WTC11 (cell line): ENCODE measurements at regions not wholly inside any gene's neighbourhood (a gene's known extent, or its start where the extent isn't known, plus 50 kb on each side); places are given as distances from the start of the nearest gene placed in this dataset.

ENCODE experiments used
- ATAC-seq: fragments of 200-7000 bp; cut with Tn5 transposase; 2 replicates; pipeline ENCODE4 v1.10.0; 2021; ENCODE audit warnings: mild to moderate bottlenecking, moderate library complexity
- CTCF ChIA-PET: fragments of 300-600 bp; sonication (Branson Sonifier 250); formaldehyde crosslinking; loops from one replicate; lab custom pipeline; 2021; ENCODE audit warnings: antibody characterized with exemption; lab: Charles Lee
- POLR2A ChIA-PET: fragments of 350-600 bp; sonication (Branson Sonifier 250); formaldehyde crosslinking; loops from one replicate; lab custom pipeline; 2021; ENCODE audit warnings: antibody characterized with exemption; lab: Charles Lee
- DNase-seq: peaks from one replicate; pipeline ENCODE4 v3.0.0; 2021; ENCODE audit warnings: low spot score
- H3K27ac Mint-ChIP-seq: 2 replicates; pipeline ENCODE4 v1.8.0; 2021; ENCODE audit warnings: mixed read lengths
- H3K27me3 Mint-ChIP-seq: 2 replicates; pipeline ENCODE4 v1.8.0; 2021; ENCODE audit warnings: low read depth, mild to moderate bottlenecking, moderate library complexity, mixed read lengths
- H3K36me3 Mint-ChIP-seq: 2 replicates; pipeline ENCODE4 v1.8.0; 2021; ENCODE audit warnings: mixed read lengths
- H3K4me1 Mint-ChIP-seq: 2 replicates; pipeline ENCODE4 v1.8.0; 2022; ENCODE audit warnings: mixed read lengths
- H3K4me3 Mint-ChIP-seq: 2 replicates; pipeline ENCODE4 v1.8.0; 2021; ENCODE audit warnings: mild to moderate bottlenecking, moderate library complexity, mixed read lengths
- H3K9me3 Mint-ChIP-seq: 2 replicates; pipeline ENCODE4 v1.8.0; 2021; ENCODE audit warnings: mixed read lengths
- FOXJ3 ChIP-seq: sonication (generic); formaldehyde crosslinking; IDR thresholded peaks from 2 replicates; pipeline ENCODE4 v1.9.0; 2021; ENCODE audit warnings: missing genetic modification reagents, mild to moderate bottlenecking, borderline replicate concordance
- FOXK1 ChIP-seq: sonication (generic); formaldehyde crosslinking; IDR thresholded peaks from 2 replicates; pipeline ENCODE4 v1.8.0; 2022; ENCODE audit warnings: mild to moderate bottlenecking, moderate library complexity, missing genetic modification reagents
- FOXP1 ChIP-seq: sonication (generic); formaldehyde crosslinking; IDR thresholded peaks from 2 replicates; pipeline ENCODE4 v1.8.0; 2022; ENCODE audit warnings: missing genetic modification reagents, mild to moderate bottlenecking, moderate library complexity, borderline replicate concordance
- MYBL2 ChIP-seq: sonication (generic); formaldehyde crosslinking; IDR thresholded peaks from 2 replicates; pipeline ENCODE4 v1.8.1; 2023; ENCODE audit warnings: mild to moderate bottlenecking, moderate library complexity, missing genetic modification reagents
- NR2C2 ChIP-seq: sonication (generic); formaldehyde crosslinking; IDR thresholded peaks from 2 replicates; pipeline ENCODE4 v1.8.0; 2022; ENCODE audit warnings: mild to moderate bottlenecking, missing genetic modification reagents
- PRRX2 ChIP-seq: fragments of 250-450 bp; sonication (Bioruptor Pico); IDR thresholded peaks from 2 replicates; pipeline ENCODE4 v1.8.0; 2021; ENCODE audit warnings: mild to moderate bottlenecking
- SOX15 ChIP-seq: fragments of 250-450 bp; sonication (Bioruptor Pico); IDR thresholded peaks from 2 replicates; pipeline ENCODE4 v1.9.0; 2021; ENCODE audit warnings: mild to moderate bottlenecking
- ZNF671 ChIP-seq: fragments of 250-450 bp; sonication (Bioruptor Pico); IDR thresholded peaks from 2 replicates; pipeline ENCODE4 v1.8.0; 2021; ENCODE audit warnings: mild to moderate bottlenecking
- TF ChIP-seq, protein P1 (sequence below): sonication (generic); formaldehyde crosslinking; IDR thresholded peaks from 2 replicates; pipeline ENCODE4 v1.8.1; 2023; ENCODE audit warnings: mild to moderate bottlenecking, missing genetic modification reagents, moderate library complexity
- TF ChIP-seq, protein P2 (sequence below): fragments of 250-450 bp; sonication (Bioruptor Pico); conservative IDR thresholded peaks from 2 replicates; pipeline ENCODE4 v1.9.0; 2021; ENCODE audit warnings: mild to moderate bottlenecking
- TF ChIP-seq, protein P3 (sequence below): sonication (generic); formaldehyde crosslinking; IDR thresholded peaks from 2 replicates; pipeline ENCODE4 v1.8.1; 2023; ENCODE audit warnings: mild to moderate bottlenecking, missing genetic modification reagents
- TF ChIP-seq, protein P4 (sequence below): fragments of 200-600 bp; IDR thresholded peaks from 2 replicates; pipeline ENCODE4 v1.8.0; 2022; ENCODE audit warnings: antibody characterized with exemption

DNA sequence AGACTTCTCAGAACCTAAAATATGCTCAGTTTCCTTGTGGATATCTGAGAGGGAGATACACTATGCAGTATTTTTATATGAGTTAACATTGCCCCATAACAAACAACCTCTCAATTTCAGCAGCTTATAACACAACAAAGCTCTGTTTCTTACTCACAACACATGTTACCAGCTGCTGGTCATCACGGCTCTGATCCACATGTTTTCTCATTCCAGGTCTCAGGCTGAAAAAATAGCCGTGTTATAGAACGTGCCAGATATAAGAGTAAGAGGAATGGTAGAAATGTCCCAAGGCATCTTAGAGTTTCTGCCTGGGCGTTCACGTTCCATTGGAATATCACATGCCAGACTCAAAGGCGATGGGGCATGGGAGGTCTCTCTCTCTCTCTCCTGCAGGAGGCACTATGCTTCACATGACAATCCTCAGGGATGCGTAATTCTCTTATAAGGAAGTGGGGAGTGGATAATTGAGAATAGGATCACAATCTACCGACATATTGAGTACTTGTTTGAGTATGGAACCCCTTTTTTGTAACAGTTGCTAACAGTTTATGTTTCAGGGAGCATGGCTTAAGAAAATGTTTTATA, 246.6 kb downstream of the NHLRC3 start:
- DNase-seq = no peak
- CTCF ChIA-PET = interaction anchor here (0.6 to 2.7 kb wide), 6 partner anchors 10 to 1247 kb away, joined by 3 to 15 read pairs (median 4); no protein-coding TSS in a partner anchor

More for the DNA sequence above, 246.6 kb downstream of the NHLRC3 start:
- H3K4me1 Mint-ChIP-seq = no peaks in the 10 kb centered on the region; the same call in 1 of the 2 replicates
- no peak overlapping the region for H3K4me3 Mint-ChIP-seq
- H3K36me3 Mint-ChIP-seq = peaks cover 13% of the 10 kb centered on the region
- POLR2A ChIA-PET = no interaction called here
- H3K27ac Mint-ChIP-seq = no peak overlapping the region
- H3K9me3 Mint-ChIP-seq = peaks cover 32% of the 10 kb centered on the region
- TF ChIP-seq FOXJ3 = no peak
- TF ChIP-seq, protein P1, sequence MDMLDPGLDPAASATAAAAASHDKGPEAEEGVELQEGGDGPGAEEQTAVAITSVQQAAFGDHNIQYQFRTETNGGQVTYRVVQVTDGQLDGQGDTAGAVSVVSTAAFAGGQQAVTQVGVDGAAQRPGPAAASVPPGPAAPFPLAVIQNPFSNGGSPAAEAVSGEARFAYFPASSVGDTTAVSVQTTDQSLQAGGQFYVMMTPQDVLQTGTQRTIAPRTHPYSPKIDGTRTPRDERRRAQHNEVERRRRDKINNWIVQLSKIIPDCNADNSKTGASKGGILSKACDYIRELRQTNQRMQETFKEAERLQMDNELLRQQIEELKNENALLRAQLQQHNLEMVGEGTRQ (CRISPR knock-in tag) = no peak
- TF ChIP-seq, protein P2, sequence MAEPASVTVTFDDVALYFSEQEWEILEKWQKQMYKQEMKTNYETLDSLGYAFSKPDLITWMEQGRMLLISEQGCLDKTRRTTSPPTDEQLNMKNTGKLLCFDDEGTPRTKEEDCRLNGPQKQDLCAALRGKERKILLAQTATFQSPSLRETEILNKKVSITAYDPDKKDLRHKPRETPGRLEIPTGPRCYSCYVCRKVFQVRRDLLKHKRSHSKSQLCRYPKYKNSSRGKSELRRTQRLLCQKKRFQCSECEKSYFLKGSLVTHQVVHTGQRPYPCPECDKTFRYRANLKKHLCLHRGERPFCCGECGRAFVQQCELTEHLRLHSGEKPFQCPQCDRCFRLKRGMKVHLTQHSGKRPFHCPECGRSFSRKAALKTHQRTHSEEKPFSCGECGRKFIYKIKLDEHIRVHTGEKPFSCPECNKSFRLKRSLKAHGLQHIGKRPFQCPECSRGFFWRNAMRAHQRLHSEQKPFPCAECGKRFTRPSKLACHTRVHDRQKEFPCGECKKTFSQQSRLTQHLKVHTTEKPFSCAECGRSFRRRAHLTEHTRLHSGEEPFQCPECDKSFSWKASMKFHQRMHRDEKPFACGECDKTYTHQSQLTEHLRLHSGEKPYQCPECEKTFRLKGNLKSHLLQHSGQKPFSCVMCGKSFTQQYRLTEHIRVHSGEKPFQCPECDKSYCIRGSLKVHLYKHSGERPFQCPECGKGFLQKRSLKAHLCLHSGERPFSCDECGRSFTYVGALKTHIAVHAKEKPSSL (CRISPR knock-in tag) = no peak
- TF ChIP-seq SOX15 = no peak
- no peak for TF ChIP-seq FOXP1
- no peak for TF ChIP-seq NR2C2 (CRISPR knock-in tag)
- no peak for TF ChIP-seq PRRX2 (CRISPR knock-in tag)
- TF ChIP-seq MYBL2 (CRISPR knock-in tag) = no peak
- TF ChIP-seq FOXK1 (CRISPR knock-in tag) = no peak
- TF ChIP-seq, protein P3, sequence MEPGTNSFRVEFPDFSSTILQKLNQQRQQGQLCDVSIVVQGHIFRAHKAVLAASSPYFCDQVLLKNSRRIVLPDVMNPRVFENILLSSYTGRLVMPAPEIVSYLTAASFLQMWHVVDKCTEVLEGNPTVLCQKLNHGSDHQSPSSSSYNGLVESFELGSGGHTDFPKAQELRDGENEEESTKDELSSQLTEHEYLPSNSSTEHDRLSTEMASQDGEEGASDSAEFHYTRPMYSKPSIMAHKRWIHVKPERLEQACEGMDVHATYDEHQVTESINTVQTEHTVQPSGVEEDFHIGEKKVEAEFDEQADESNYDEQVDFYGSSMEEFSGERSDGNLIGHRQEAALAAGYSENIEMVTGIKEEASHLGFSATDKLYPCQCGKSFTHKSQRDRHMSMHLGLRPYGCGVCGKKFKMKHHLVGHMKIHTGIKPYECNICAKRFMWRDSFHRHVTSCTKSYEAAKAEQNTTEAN (CRISPR knock-in tag) = no peak
- TF ChIP-seq, protein P4, sequence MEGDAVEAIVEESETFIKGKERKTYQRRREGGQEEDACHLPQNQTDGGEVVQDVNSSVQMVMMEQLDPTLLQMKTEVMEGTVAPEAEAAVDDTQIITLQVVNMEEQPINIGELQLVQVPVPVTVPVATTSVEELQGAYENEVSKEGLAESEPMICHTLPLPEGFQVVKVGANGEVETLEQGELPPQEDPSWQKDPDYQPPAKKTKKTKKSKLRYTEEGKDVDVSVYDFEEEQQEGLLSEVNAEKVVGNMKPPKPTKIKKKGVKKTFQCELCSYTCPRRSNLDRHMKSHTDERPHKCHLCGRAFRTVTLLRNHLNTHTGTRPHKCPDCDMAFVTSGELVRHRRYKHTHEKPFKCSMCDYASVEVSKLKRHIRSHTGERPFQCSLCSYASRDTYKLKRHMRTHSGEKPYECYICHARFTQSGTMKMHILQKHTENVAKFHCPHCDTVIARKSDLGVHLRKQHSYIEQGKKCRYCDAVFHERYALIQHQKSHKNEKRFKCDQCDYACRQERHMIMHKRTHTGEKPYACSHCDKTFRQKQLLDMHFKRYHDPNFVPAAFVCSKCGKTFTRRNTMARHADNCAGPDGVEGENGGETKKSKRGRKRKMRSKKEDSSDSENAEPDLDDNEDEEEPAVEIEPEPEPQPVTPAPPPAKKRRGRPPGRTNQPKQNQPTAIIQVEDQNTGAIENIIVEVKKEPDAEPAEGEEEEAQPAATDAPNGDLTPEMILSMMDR = no peak
- TF ChIP-seq ZNF671 (CRISPR knock-in tag) = no peak
- H3K27me3 Mint-ChIP-seq = peaks cover 19% of the 10 kb centered on the region
- ATAC-seq = peak; percentile 76; the same call in 1 of the 2 replicates
